Right lobe of liver (tissue), 6 donors: ENCODE measurements at regions not wholly inside any gene's neighbourhood (a gene's known extent, or its start where the extent isn't known, plus 50 kb on each side); places are given as distances from the start of the nearest gene placed in this dataset.

Experiments used
- ATAC-seq, 4 donors: fragments of 200-7000 bp; cut with Tn5 transposase; one replicate each; pipeline ENCODE4 v1.9.1; 2020; ENCODE audit warnings: mild to moderate bottlenecking in 4 of 4, moderate library complexity in 4 of 4
- DNase-seq, 3 donors: peaks; one replicate each; pipeline ENCODE4 v3.0.0-alpha.2; 2020
- H3K27ac ChIP-seq, 3 donors: fragments of 200-600 bp; one replicate each; pipeline ENCODE4 v1.8.0; 2022
- H3K27me3 ChIP-seq, 2 donors: fragments of 200-600 bp; one replicate each; pipeline ENCODE4 v1.8.0; 2022
- H3K36me3 ChIP-seq, 4 donors: fragments of 200-600 bp; sonication (generic) in 1 of 4; one replicate each; pipeline versions ENCODE4 v1.5.1 to v1.8.0; 2017 to 2022; ENCODE audit warnings: control low read depth in 1 of 4
- H3K4me1 ChIP-seq, 4 donors: fragments of 200-600 bp; sonication (generic) in 1 of 4; one replicate each; pipeline versions ENCODE4 v1.5.1 to v1.8.0; 2017 to 2022; ENCODE audit warnings: control low read depth in 1 of 4
- H3K4me3 ChIP-seq, 3 donors: fragments of 200-600 bp; one replicate each; pipeline ENCODE4 v1.8.0; 2022
- H3K9me3 ChIP-seq, 4 donors: fragments of 200-600 bp; sonication (generic) in 1 of 4; one replicate each; pipeline versions ENCODE4 v1.5.1 to v1.8.0; 2017 to 2022; ENCODE audit warnings: control low read depth in 1 of 4
- POLR2A ChIP-seq: fragments of 450-650 bp; IDR thresholded peaks from one replicate; pipeline ENCODE4 v1.6.1; 2017; ENCODE audit warnings: antibody characterized with exemption, mild to moderate bottlenecking
- WGBS: methylation state at CpG from one replicate; pipeline ENCODE4 v1.1.6; 2018; ENCODE audit warnings: low coverage, low lambda C conversion rate; ENCODE audit not compliant: insufficient coverage; ENCODE audit errors: missing lambda C conversion rate; 5-methylcytosine and 5-hydroxymethylcytosine counted together
- intact Hi-C, 2 donors: fragments of 100-400 bp; cut with DNase I; formaldehyde crosslinking; loops; one replicate each; pipeline versions ENCODE4 v1.11.2 to v1.14.1; 2022
- TF ChIP-seq, protein P1 (sequence below), 4 donors: fragments of 200-600 bp in 3 of 4; fragments of 450-650 bp in 1 of 4; IDR thresholded peaks; one replicate each; pipeline versions ENCODE4 v1.5.1 to v1.8.0; 2016 to 2022; ENCODE audit warnings: antibody characterized with exemption in 4 of 4, mild to moderate bottlenecking in 2 of 4
- donor health status: DM: no; HTN: yes; CAD: no.
- donor health status: DM: no; HTN: no; CAD: no.
- donor health status: DM: no; HTN: no; CAD: no.
- donor health status: DM: no; HTN: yes; CAD: no.
- donor health status: DM: no; HTN: yes; CAD: no.

DNA sequence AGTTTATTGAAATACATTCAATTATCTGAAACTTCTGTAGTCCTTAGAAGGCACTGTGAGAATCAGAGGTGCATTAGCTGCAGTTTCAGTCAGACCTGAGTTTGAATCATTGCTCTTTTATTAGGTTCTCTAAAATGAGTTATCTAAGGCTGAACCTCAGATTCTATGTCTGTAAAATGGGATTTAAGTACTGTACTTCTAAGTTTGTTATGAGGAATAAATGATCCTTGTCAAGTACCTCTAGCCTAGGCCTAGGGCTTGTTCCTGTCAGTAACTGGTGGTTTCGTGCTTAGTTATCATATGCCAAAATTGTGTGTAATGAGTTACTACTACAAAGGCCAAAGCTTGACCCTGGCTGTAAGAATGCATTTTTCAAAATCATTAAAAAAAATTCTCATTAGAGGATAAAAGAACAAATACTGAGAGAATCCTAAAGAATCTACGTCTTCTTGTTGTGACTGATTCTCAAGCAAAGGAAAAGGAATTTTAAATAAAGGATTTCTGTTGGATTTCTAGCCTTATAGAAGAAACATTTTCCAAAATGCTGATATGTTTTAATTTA lies 65.8 kb downstream of the SLIT2 start:
- Histone ChIP-seq H3K4me1 (no peaks in the 10 kb centered on the region), H3K36me3 (no peaks in the 10 kb centered on the region), H3K4me3 (no peak overlapping the region), H3K27me3 (no peaks in the 10 kb centered on the region), H3K27ac (no peak overlapping the region), H3K9me3 (no peaks in the 10 kb centered on the region)
- TF ChIP-seq, protein P1, sequence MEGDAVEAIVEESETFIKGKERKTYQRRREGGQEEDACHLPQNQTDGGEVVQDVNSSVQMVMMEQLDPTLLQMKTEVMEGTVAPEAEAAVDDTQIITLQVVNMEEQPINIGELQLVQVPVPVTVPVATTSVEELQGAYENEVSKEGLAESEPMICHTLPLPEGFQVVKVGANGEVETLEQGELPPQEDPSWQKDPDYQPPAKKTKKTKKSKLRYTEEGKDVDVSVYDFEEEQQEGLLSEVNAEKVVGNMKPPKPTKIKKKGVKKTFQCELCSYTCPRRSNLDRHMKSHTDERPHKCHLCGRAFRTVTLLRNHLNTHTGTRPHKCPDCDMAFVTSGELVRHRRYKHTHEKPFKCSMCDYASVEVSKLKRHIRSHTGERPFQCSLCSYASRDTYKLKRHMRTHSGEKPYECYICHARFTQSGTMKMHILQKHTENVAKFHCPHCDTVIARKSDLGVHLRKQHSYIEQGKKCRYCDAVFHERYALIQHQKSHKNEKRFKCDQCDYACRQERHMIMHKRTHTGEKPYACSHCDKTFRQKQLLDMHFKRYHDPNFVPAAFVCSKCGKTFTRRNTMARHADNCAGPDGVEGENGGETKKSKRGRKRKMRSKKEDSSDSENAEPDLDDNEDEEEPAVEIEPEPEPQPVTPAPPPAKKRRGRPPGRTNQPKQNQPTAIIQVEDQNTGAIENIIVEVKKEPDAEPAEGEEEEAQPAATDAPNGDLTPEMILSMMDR (IDR thresholded peaks at IDR 0.05) = no peak
- TF ChIP-seq POLR2A = no peak
- WGBS = 36% methylated on average over 2 of the region's 2 CpGs
- intact Hi-C loops = no loop called here
- no peak for DNase-seq
- no peak for ATAC-seq

DNA sequence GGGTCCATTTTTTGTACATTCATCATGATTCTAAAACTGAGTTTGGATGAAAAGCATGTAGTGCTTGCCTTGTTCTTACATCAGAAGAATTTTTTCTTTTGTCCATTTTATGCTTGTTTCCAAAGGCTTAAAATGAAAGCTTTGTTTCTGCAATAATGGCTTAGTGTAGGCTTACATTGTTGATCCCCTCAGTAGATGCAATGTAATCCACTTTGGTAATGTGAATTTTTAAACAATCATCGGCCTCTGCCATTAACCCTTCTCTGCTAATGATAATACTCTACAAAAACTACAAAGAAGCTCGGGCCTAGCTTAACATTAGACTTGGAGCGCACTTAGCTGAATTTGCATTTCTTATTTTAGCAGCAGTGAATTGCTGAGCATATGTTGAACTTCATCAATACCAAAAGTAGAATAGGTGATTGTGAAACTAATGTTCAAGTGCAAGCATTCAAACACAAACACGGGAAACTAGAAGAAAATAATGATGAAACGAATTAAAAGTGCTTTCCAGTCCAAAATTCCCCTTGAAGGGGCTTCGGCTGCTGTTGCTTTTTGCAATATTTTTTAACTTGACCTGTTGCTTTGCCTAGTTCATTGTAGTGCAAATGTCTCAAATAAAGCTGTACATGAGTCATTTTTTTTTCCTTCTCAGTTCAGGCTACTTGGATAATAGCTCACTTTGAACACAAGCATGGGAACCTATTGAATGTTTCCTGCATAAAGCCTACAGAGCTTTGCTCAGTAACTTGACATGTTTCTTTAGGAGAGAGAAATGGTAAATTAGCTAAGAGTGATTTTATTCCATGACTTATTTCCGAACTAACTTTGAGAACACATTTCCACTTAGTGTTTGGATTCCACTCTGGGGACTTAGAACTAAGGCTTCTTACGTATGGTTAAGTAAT lies 66.5 kb downstream of the SLIT2 start:
- Histone ChIP-seq H3K4me1 (no peaks in the 10 kb centered on the region), H3K4me3 (no peak overlapping the region), H3K27me3 (no peaks in the 10 kb centered on the region), H3K27ac (no peak overlapping the region), H3K36me3 (no peaks in the 10 kb centered on the region), H3K9me3 (no peaks in the 10 kb centered on the region)
- no peak for ATAC-seq
- intact Hi-C loops = no loop called here
- no peak for DNase-seq
- WGBS = 55% methylated on average over 8 of the region's 8 CpGs
- TF ChIP-seq, protein P1 (IDR thresholded peaks at IDR 0.05) = no peak
- TF ChIP-seq POLR2A = no peak

DNA sequence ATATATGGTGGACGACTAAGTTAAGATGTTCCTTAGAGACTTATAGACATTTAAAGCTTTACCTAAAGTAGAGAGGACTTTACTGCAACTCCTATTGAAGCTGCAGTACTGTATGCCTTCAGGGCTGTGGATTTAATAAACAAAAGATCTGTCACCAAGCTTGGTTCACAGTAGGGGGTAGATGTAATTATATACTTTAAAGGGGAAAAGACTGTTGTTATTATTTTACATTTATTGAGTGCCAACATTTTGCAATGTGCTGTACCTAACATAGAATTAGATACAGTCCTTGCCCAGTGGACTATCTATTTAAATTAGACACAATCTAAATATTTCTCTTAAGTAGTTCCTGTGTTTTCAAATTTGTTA lies 67.2 kb downstream of the SLIT2 start:
- no peaks in the 10 kb centered on the region for H3K27me3 ChIP-seq
- H3K9me3 ChIP-seq = no peaks in the 10 kb centered on the region
- H3K27ac ChIP-seq = no peak overlapping the region
- 63% methylated on average over 1 of the region's 1 CpG for WGBS
- no peaks in the 10 kb centered on the region for H3K36me3 ChIP-seq
- TF ChIP-seq POLR2A = no peak
- TF ChIP-seq, protein P1 (IDR thresholded peaks at IDR 0.05) = no peak
- intact Hi-C loops = no loop called here
- no peak for DNase-seq
- H3K4me3 ChIP-seq = no peak overlapping the region
- ATAC-seq = no peak
- no peaks in the 10 kb centered on the region for H3K4me1 ChIP-seq

DNA sequence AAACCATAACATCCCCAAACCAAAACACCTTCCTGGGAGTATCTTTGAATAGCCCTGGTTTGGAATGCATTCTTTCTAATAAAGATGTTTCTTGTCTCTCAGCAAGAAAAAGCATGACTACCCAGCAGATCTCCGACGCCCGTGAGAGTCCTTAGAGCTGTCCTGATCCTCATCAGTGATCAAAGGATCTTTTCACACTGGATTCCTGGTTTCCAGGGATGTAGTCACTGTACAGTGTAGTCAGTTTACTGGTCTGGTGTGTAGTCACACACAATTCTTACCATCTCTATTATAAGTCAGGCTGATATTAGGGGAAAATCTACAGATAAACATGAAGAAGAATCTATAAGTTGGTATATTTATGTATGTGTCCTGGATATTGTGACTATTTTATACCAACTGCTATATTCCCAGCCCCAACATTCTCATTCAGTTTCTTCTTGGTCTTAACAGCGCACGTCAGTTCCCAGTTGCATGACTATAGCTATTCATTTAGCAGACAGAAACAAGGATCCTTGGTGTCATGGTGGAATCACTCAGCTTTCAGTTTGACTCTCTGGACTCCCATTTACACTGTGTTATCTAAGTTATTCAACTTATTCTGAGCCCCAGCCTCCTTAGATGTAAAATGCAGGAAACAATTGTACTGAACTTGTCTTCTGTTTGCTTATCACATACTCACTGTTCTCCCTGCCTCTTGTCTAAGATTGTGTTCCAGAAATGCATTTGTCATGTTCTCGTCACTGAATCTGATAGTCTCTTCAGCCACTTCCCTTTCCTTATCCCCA lies 68.3 kb downstream of the SLIT2 start:
- DNase-seq (no peak), ATAC-seq (no peak)
- intact Hi-C loops = no loop called here
- no peaks in the 10 kb centered on the region for H3K27me3 ChIP-seq
- no peak overlapping the region for H3K27ac ChIP-seq
- TF ChIP-seq, protein P1 (IDR thresholded peaks at IDR 0.05) = no peak
- no peak for TF ChIP-seq POLR2A
- no peaks in the 10 kb centered on the region for H3K9me3 ChIP-seq
- no peaks in the 10 kb centered on the region for H3K4me1 ChIP-seq
- 50% methylated on average over 6 of the region's 6 CpGs for WGBS
- H3K36me3 ChIP-seq = no peaks in the 10 kb centered on the region
- H3K4me3 ChIP-seq = no peak overlapping the region
